ENCODE measurements at regions not wholly inside any gene's neighbourhood (a gene's known extent, or its start where the extent isn't known, plus 50 kb on each side); places are given as distances from the start of the nearest gene placed in this dataset.
A peak's percentile ranks its signal among the peaks of the same experiment; 100 is the strongest.
"Not testable (repeated sequence)": the region's sequence is repeated elsewhere in the genome, so short reads cannot be mapped to it uniquely, and the experiment has no call there.

DNA sequence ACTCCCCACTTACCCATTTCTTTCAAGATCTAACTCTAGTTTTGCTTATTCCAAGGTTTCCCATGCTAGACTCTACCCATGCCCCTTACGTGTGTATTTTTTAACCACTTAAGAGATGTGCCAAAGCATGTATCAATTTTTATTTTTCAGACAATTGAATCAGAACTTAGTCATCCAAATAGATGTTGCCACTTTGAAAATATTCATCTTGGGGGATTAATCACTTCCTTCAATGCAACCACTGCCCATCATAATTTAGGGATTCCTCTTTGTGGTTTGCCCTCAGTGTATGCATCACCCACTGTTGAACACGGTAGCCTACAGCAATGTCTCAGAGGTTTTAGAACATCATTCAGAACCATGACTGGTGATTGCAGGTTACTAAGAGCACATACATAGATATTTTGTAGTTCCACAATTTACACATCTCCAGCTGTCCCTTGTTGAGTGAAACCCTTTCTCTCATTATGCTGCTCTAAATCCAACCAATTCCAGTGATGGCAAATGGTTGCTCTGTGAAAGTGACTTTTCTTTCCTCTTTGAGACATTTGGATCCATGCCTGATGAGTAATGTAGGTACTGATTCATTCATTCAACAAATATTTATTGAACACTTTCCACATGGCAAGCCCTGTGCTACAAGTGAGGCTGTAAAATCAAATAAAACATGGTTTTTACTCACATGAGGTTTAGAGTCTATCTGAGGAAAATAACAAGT lies 60.6 kb upstream of the SERP2 start:
- H3K4me1 ChIP-seq, result peaks cover 59% of the 10 kb centered on the region
- DNase-seq (ENCODE audit: low spot score in 2 of 2), result no peak
- 58% methylated on average over 2 of the region's 2 CpGs for WGBS
- no peak for TF ChIP-seq EP300 (IDR thresholded peaks at IDR 0.05)
- no peak for TF ChIP-seq POLR2AphosphoS5 (IDR thresholded peaks at IDR 0.05)
- TF ChIP-seq, protein P1, sequence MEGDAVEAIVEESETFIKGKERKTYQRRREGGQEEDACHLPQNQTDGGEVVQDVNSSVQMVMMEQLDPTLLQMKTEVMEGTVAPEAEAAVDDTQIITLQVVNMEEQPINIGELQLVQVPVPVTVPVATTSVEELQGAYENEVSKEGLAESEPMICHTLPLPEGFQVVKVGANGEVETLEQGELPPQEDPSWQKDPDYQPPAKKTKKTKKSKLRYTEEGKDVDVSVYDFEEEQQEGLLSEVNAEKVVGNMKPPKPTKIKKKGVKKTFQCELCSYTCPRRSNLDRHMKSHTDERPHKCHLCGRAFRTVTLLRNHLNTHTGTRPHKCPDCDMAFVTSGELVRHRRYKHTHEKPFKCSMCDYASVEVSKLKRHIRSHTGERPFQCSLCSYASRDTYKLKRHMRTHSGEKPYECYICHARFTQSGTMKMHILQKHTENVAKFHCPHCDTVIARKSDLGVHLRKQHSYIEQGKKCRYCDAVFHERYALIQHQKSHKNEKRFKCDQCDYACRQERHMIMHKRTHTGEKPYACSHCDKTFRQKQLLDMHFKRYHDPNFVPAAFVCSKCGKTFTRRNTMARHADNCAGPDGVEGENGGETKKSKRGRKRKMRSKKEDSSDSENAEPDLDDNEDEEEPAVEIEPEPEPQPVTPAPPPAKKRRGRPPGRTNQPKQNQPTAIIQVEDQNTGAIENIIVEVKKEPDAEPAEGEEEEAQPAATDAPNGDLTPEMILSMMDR (IDR thresholded peaks at IDR 0.05), result no peak
- no peak for TF ChIP-seq POLR2A (IDR thresholded peaks at IDR 0.05)
- no peak overlapping the region for H3K4me3 ChIP-seq
- H3K36me3 ChIP-seq, result no peaks in the 10 kb centered on the region
- H3K27ac ChIP-seq, result peak overlapping the region; percentile 3
- H3K9me3 ChIP-seq, result no peaks in the 10 kb centered on the region
- no peaks in the 10 kb centered on the region for H3K27me3 ChIP-seq

DNA sequence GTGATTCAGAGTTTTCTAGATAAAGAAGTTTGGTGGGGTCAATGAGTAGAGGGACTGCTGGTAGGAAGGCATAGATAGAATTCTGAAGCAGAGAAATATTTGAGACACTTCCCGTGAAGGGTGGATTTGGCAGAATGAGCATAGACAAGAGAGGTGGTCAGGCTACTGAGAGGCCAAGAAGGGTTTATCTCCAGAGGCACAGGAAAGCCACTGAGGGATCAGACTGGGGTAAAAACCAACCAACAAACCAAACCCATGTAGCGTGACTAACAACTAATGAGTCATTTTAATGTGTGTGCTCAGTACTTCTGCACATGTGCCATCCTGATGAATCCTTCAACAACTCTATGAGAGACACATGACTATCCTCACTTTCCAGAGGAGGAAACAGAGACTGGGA lies 60.0 kb upstream of the SERP2 start:
- no peak for TF ChIP-seq POLR2A (IDR thresholded peaks at IDR 0.05)
- no peak for TF ChIP-seq POLR2AphosphoS5 (IDR thresholded peaks at IDR 0.05)
- TF ChIP-seq EP300 (IDR thresholded peaks at IDR 0.05), result no peak
- TF ChIP-seq, protein P1 (IDR thresholded peaks at IDR 0.05), result no peak
- H3K27ac ChIP-seq, result peak overlapping the region; percentile 3
- H3K4me3 ChIP-seq, result no peak overlapping the region
- H3K27me3 ChIP-seq, result no peaks in the 10 kb centered on the region
- no peak for DNase-seq (ENCODE audit: low spot score in 2 of 2)
- peaks cover 61% of the 10 kb centered on the region for H3K4me1 ChIP-seq
- H3K9me3 ChIP-seq, result no peaks in the 10 kb centered on the region
- no peaks in the 10 kb centered on the region for H3K36me3 ChIP-seq
- WGBS, result 48% methylated on average over 2 of the region's 2 CpGs

DNA sequence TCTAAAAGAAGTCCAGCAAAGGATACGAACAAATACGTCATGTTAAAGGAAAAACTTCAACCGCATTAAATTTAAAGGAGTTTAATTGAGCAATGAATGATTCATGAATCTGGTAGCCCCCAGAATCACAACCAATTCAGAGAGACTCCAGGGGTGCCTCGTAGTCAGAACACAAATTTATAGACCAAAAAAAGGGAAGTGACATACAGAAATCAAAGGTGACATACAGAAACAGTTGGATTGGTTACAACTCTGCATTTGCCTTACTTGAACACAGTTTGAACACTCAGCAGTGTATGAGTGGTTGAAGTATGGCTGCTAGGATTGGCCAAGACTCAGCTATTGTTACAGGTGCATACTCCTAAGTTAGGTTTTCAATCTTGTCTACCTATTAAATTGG lies 59.5 kb upstream of the SERP2 start:
- 93% methylated on average over 4 of the region's 4 CpGs for WGBS
- not testable (repeated sequence) for H3K36me3 ChIP-seq; DNase-seq (ENCODE audit: low spot score in 2 of 2); H3K4me3 ChIP-seq; H3K27me3 ChIP-seq; H3K27ac ChIP-seq; H3K9me3 ChIP-seq
- peaks cover 58% of the 10 kb centered on the region for H3K4me1 ChIP-seq

DNA sequence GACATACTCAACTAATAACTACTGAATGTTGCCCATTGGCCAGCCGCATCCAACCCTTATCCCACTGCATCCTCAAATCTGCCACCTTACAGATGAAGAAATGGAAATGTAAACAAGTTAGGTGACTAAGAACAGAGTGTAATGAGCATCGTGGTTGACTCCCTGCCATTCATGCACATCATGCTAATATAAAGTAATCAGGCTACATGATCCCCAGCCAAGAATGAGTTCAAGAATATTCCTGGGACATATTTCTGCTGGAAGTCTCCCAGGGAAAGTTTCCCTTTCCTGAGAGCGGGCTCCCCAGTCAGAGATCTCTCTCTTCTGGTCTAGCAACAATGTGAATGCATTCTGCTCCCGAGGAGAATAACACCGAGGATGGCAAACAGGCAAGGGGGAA lies 55.9 kb upstream of the SERP2 start:
- WGBS, result 42% methylated on average over 5 of the region's 5 CpGs
- Histone ChIP-seq H3K27me3 (no peaks in the 10 kb centered on the region), H3K4me3 (no peak overlapping the region), H3K36me3 (no peaks in the 10 kb centered on the region), H3K4me1 (peaks cover 25% of the 10 kb centered on the region), H3K9me3 (no peaks in the 10 kb centered on the region), H3K27ac (peak overlapping the region; percentile 2)
- no peak for DNase-seq (ENCODE audit: low spot score in 2 of 2)
- TF ChIP-seq POLR2AphosphoS5 (IDR thresholded peaks at IDR 0.05), result no peak

DNA sequence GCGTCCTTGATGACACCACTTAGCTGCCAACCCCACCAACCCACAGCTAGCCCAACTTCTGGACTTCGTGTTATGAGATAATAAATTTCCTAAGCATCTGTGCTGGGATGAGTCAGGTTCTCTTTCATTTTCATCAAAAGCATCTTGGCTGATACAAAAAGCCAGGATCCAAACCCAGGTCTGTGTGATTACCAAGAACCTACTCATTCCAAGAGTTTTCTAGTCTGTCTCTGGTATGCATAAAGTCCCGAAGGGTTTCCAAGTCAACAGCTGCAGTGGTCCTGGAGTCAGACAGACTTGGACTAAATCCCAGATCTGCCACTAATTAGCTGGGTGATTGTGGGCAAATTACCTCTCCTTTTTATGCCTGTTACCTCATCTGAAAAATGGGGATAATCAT lies 55.5 kb upstream of the SERP2 start:
- Histone ChIP-seq H3K36me3 (no peaks in the 10 kb centered on the region), H3K27ac (peak overlapping the region; percentile 2), H3K27me3 (no peaks in the 10 kb centered on the region), H3K4me1 (peaks cover 23% of the 10 kb centered on the region), H3K4me3 (no peak overlapping the region), H3K9me3 (no peaks in the 10 kb centered on the region)
- WGBS, result 41% methylated on average over 3 of the region's 3 CpGs
- no peak for DNase-seq (ENCODE audit: low spot score in 2 of 2)
- TF ChIP-seq EP300 (IDR thresholded peaks at IDR 0.05), result no peak
- no peak for TF ChIP-seq POLR2A (IDR thresholded peaks at IDR 0.05)
- TF ChIP-seq, protein P1 (IDR thresholded peaks at IDR 0.05), result no peak
- no peak for TF ChIP-seq POLR2AphosphoS5 (IDR thresholded peaks at IDR 0.05)

DNA sequence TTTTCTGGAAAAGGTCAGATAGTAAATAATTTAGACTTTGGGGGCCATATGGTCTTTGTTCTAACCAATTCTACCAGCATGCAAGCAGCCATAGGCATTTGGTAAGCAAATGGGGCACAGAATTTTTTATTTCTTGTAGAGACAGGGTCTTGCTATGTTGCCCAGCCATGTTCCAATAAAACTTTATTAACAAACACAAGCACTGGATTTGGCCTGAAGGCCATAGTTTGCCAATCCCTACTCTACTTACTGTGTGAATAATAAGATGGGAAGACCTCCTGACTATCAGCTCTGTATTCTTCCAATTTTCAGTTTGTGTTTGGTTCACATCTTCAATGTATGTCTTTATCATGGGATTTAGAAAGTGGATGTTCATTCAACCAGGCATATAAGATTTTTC lies 53.0 kb upstream of the SERP2 start:
- TF ChIP-seq POLR2A (IDR thresholded peaks at IDR 0.05) (no peak), POLR2AphosphoS5 (IDR thresholded peaks at IDR 0.05) (no peak), EP300 (IDR thresholded peaks at IDR 0.05) (no peak)
- TF ChIP-seq, protein P1 (IDR thresholded peaks at IDR 0.05), result no peak
- H3K27me3 ChIP-seq, result no peaks in the 10 kb centered on the region
- no peak for DNase-seq (ENCODE audit: low spot score in 2 of 2)
- no peaks in the 10 kb centered on the region for H3K36me3 ChIP-seq
- H3K27ac ChIP-seq, result no peak overlapping the region
- no peak overlapping the region for H3K4me3 ChIP-seq
- peaks cover 16% of the 10 kb centered on the region for H3K4me1 ChIP-seq
- H3K9me3 ChIP-seq, result no peaks in the 10 kb centered on the region

Measured in suprapubic skin (tissue), 4 donors.